Activated B cell treated with CpG ODN at 0.5 μM for 24 hours (primary cell): ENCODE measurements at regions not wholly inside any gene's neighbourhood (a gene's known extent, or its start where the extent isn't known, plus 50 kb on each side); places are given as distances from the start of the nearest gene placed in this dataset.

Experiments used
- ATAC-seq: fragments of 200-7000 bp; cut with Tn5 transposase; one replicate; pipeline ENCODE4 v1.10.0; 2021; ENCODE audit warnings: low read depth, mild to moderate bottlenecking, moderate library complexity
- CTCF ChIA-PET: fragments of 350-600 bp; sonication (Branson Sonifier 250); formaldehyde crosslinking; loops from one replicate; lab custom pipeline; 2021; ENCODE audit warnings: antibody characterized with exemption; lab: Charles Lee
- POLR2A ChIA-PET: fragments of 350-600 bp; sonication (Branson Sonifier 250); formaldehyde crosslinking; loops from one replicate; lab custom pipeline; 2021; ENCODE audit warnings: antibody characterized with exemption; lab: Charles Lee
- DNase-seq: peaks from one replicate; pipeline ENCODE4 v3.0.0; 2022
- H3K27ac Mint-ChIP-seq: one replicate; pipeline ENCODE4 v1.8.0; 2020; ENCODE audit warnings: mixed read lengths
- H3K27me3 Mint-ChIP-seq: one replicate; pipeline ENCODE4 v1.8.0; 2021; ENCODE audit warnings: mixed read lengths
- H3K36me3 Mint-ChIP-seq: one replicate; pipeline ENCODE4 v1.8.0; 2021; ENCODE audit warnings: low read depth, mixed read lengths
- H3K4me1 Mint-ChIP-seq: one replicate; pipeline ENCODE4 v1.8.0; 2021; ENCODE audit warnings: mixed read lengths
- H3K4me3 Mint-ChIP-seq: one replicate; pipeline ENCODE4 v1.8.0; 2020; ENCODE audit warnings: mild to moderate bottlenecking, mixed read lengths
- H3K9me3 Mint-ChIP-seq: one replicate; pipeline ENCODE4 v1.8.0; 2020; ENCODE audit warnings: mixed read lengths
- CTCF ChIP-seq: fragments of 200-600 bp; IDR thresholded peaks from one replicate; pipeline ENCODE4 v1.8.0; 2022; ENCODE audit warnings: antibody characterized with exemption, mild to moderate bottlenecking
- intact Hi-C: fragments of 100-400 bp; cut with micrococcal nuclease; formaldehyde crosslinking; loops from one replicate; pipeline ENCODE4 v1.15.1; 2024

DNA sequence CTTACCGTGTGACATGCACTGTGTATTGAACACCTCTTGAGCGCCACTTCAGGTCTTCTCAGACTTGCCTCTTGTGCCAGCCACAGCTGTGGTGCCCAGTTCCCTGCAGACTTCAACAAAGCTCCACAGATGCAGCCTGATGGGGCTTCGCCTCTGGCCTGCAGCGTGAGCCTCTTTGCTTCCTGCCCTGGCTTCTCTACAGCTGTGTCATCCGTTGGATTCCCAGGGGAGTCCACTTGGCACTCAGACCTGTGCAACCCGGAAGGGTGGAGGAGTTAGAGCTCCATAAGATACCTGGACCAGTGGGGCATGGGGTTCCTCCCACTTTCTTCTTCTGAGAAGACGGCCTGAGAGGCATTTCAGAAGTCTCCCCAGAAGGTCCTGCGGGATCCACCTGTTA lies 57.7 kb upstream of the BNIP2 start:
- ATAC-seq (no peak), DNase-seq (no peak)
- peaks cover 8% of the 10 kb centered on the region for H3K9me3 Mint-ChIP-seq
- TF ChIP-seq CTCF: no peak
- no peak overlapping the region for H3K4me3 Mint-ChIP-seq
- POLR2A ChIA-PET: no interaction called here
- no peaks in the 10 kb centered on the region for H3K36me3 Mint-ChIP-seq
- H3K4me1 Mint-ChIP-seq: peaks cover 11% of the 10 kb centered on the region
- intact Hi-C loops: no loop called here
- CTCF ChIA-PET: no interaction called here
- H3K27ac Mint-ChIP-seq: no peak overlapping the region
- H3K27me3 Mint-ChIP-seq: peaks cover 26% of the 10 kb centered on the region

DNA sequence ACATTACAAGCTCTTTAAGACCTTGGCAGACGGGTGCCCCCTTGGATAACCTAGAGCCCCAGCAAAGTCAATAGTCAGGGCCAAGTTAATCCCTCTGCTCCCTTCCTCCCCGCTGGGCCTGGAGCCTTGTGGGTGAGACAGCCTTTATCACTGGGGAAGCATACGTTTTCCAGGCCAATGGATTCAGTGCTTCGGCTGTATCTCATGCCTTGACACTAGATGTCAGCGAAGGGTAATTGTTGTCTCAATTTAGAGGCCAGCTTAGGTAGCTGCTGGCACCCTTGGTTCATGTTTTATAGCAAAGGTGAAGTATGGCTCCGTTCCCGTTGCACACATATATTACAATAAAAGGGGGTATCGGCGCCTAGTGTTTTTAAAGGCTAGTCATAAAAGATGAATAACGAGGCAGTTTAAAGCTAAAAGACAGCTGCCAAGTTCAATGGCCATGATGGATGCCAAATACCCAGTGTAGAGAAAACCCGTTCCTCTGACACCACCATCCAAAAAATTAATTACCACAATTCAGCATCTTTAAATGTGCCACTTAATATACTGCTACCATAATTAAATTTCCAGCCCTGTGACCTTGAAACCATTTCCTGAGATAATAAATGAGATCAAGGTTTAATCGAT lies 52.3 kb upstream of the BNIP2 start:
- POLR2A ChIA-PET: no interaction called here
- CTCF ChIA-PET: interaction anchor here (1.3 kb wide), 1 partner anchor 17 kb away, joined by 6 read pairs; no protein-coding TSS in a partner anchor
- peaks cover 8% of the 10 kb centered on the region for H3K9me3 Mint-ChIP-seq
- ATAC-seq: no peak
- no peak overlapping the region for H3K27ac Mint-ChIP-seq
- intact Hi-C loops: no loop called here
- H3K4me3 Mint-ChIP-seq: no peak overlapping the region
- peaks cover 21% of the 10 kb centered on the region for H3K27me3 Mint-ChIP-seq
- TF ChIP-seq CTCF: no peak
- peaks cover 2% of the 10 kb centered on the region for H3K4me1 Mint-ChIP-seq
- DNase-seq: no peak
- H3K36me3 Mint-ChIP-seq: no peaks in the 10 kb centered on the region

GRCh38 chr15:59739557-59740186 lies 50.6 kb upstream of the BNIP2 start:
- Mint-ChIP-seq H3K27me3 (peaks cover 18% of the 10 kb centered on the region), H3K9me3 (peaks cover 8% of the 10 kb centered on the region), H3K4me1 (no peaks in the 10 kb centered on the region), H3K27ac (no peak overlapping the region), H3K4me3 (no peak overlapping the region), H3K36me3 (no peaks in the 10 kb centered on the region)
- intact Hi-C loops: no loop called here
- no peak for TF ChIP-seq CTCF
- no peak for ATAC-seq
- CTCF ChIA-PET: interaction anchor here (0.7 kb wide), 1 partner anchor 1190 kb away, joined by 3 read pairs; no protein-coding TSS in a partner anchor
- no peak for DNase-seq
- POLR2A ChIA-PET: no interaction called here
